NB4 (cell line): ENCODE measurements at regions not wholly inside any gene's neighbourhood (a gene's known extent, or its start where the extent isn't known, plus 50 kb on each side); places are given as distances from the start of the nearest gene placed in this dataset.

ENCODE experiments used
- DNase-seq: peaks from one replicate; pipeline ENCODE4 v3.0.0; 2010; ENCODE audit warnings: low read depth
- H3K4me3 ChIP-seq: one replicate; pipeline ENCODE4 v1.5.1; 2011; ENCODE audit warnings: mild to moderate bottlenecking, low read depth, low read length, moderate library complexity
- CTCF ChIP-seq: IDR thresholded peaks from one replicate; pipeline ENCODE4 v1.5.1; 2012; ENCODE audit warnings: low read depth, low read length
- MAX ChIP-seq: IDR thresholded peaks from 2 replicates; pipeline ENCODE4 v1.6.1; 2011; ENCODE audit warnings: low read depth, low read length
- MYC ChIP-seq: IDR thresholded peaks from 2 replicates; pipeline ENCODE4 v1.6.1; 2011; ENCODE audit warnings: low read depth, low read length
- POLR2A ChIP-seq: IDR thresholded peaks from 2 replicates; pipeline ENCODE4 v1.6.1; 2011; ENCODE audit warnings: mild to moderate bottlenecking; ENCODE audit not compliant: insufficient read length; ENCODE audit errors: extremely low read depth

- TF ChIP-seq POLR2A = no peak
- TF ChIP-seq MAX = no peak
- no peak for TF ChIP-seq CTCF
- TF ChIP-seq MYC = no peak
- DNase-seq = no peak
- no peak overlapping the region for H3K4me3 ChIP-seq
Observed at GRCh38 chr3:168974617-168975403, 688.7 kb downstream of the MECOM start.

GRCh38 chr3:168973897-168974296 is 689.6 kb downstream of the MECOM start:
- DNase-seq = no peak
- no peak overlapping the region for H3K4me3 ChIP-seq
- TF ChIP-seq CTCF (no peak), POLR2A (no peak), MYC (no peak), MAX (no peak)

GRCh38 chr3:168973206-168973605 is 690.3 kb downstream of the MECOM start:
- DNase-seq = no peak
- TF ChIP-seq MAX = no peak
- no peak for TF ChIP-seq POLR2A
- TF ChIP-seq MYC = no peak
- no peak for TF ChIP-seq CTCF

GRCh38 chr3:168968609-168969008 is 694.9 kb downstream of the MECOM start:
- H3K4me3 ChIP-seq = no peak overlapping the region
- TF ChIP-seq MAX (no peak), CTCF (no peak), POLR2A (no peak), MYC (no peak)
- DNase-seq = no peak

More at GRCh38 chr3:168973206-168973605, 690.3 kb downstream of the MECOM start:
- H3K4me3 ChIP-seq = no peak overlapping the region

- no peak for DNase-seq
- TF ChIP-seq POLR2A = no peak
- no peak for TF ChIP-seq CTCF
- TF ChIP-seq MYC = no peak
- TF ChIP-seq MAX = no peak
- no peak overlapping the region for H3K4me3 ChIP-seq
Observed at GRCh38 chr3:168964736-168965135, 698.8 kb downstream of the MECOM start.

GRCh38 chr3:168961271-168961670 is 702.2 kb downstream of the MECOM start:
- no peak overlapping the region for H3K4me3 ChIP-seq
- DNase-seq = no peak
- no peak for TF ChIP-seq CTCF
- TF ChIP-seq MYC = no peak
- no peak for TF ChIP-seq MAX
- no peak for TF ChIP-seq POLR2A
